Myocyte (in vitro differentiated cells): ENCODE measurements at regions not wholly inside any gene's neighbourhood (a gene's known extent, or its start where the extent isn't known, plus 50 kb on each side); places are given as distances from the start of the nearest gene placed in this dataset.

Source experiments
- DNase-seq: peaks from one replicate; pipeline ENCODE4 v3.0.0-alpha.2; 2012; ENCODE audit warnings: low read depth

DNA sequence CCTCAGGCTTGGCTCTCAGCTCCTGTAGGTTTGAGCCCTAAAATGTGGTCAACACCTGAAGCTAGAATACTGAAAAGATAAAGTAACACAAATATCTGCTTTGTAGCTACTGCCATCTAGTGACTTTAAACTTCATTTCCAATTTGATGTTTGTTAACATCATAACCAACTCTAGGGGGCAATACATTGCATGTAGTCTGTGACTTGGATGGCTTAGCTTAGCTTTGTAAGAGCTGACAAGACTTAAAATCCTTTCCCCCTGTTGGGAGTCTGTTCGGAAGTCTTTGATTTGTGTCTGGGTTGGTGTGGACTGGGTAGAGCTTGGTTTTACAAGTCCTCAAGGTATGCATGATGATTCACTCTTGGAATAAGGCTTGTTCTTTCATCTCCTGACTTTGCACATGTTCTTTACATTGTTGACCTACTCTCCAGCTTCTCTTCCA lies 51.7 kb downstream of the SCN11A start:
- DNase-seq = peak; percentile 56

- no peak for DNase-seq
These were observed 53.7 kb downstream of the SCN11A start for GRCh38 chr3:38998086-38998485.

GRCh38 chr3:38996193-38996592 lies 55.6 kb downstream of the SCN11A start:
- no peak for DNase-seq

DNA sequence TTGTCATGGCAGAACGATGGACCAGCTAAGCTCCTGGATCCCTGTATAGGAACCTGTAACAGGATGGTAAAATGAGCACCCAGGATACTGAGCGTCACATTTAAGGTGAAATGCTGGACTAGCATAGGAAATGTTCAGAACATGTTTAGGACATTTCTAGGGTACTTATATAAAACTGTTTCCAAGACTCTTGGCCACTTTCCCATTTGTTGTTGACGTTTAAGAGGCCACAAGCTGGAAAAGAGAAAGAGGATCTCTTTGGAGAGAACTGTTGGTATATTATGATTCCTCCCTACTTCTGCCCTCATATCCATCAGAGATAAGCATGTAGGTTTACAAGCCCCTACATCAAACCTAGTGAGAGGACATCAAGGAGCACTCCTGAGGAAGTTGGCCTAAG lies 57.5 kb downstream of the SCN11A start:
- no peak for DNase-seq

DNA sequence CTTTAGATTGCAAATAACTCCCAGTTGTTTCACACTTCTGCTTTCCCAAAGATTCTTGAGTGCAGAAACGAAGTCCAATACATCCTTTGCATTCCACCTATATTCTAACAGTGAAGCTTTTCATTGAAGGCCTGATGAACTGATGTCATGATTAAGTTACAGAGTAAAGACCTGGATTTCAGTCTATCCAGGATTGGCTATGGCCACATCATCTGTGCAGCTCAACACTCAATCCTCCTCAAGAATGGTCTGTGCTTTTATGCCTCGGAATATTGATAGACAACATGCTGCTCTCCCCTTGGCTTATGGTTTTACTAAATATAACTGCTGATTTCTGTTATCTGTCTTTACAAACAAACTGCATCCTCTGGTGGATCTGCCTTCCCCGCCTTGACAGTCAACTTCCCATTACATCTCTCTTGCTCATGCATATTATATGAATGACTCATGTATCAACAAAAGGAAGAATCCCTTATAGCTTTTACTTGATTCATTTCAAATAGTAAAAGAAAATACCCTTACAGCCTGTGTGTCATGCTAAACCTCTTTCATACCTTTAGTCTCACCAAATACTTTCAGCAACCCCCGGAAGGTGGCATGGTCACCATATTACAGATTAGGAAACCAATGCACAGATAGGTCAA lies 59.5 kb downstream of the SCN11A start:
- peak; percentile 17 for DNase-seq

GRCh38 chr3:38990621-38991020 lies 61.1 kb downstream of the SCN11A start:
- DNase-seq = no peak

GRCh38 chr3:38989917-38990510 lies 61.7 kb downstream of the SCN11A start:
- DNase-seq = no peak

DNA sequence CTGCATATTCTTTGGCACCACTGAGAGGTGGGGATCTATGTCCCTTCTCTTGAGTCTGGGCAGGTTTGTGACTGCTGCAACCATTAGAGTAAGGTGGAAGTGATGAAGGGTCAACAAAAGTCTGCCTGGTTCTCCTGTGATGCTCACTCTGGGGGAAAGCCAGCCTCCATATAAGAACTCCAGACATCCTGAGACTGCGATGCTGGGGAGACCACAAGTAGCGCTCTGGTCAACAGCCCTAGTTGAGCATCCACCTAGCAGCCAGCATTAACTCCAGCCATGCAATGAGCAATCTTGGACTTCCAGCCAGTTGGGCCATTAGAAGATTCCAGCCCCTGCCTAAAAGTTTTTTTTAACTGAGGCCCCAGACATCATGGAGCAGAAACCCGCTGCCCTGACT lies 62.8 kb downstream of the SCN11A start:
- no peak for DNase-seq

DNA sequence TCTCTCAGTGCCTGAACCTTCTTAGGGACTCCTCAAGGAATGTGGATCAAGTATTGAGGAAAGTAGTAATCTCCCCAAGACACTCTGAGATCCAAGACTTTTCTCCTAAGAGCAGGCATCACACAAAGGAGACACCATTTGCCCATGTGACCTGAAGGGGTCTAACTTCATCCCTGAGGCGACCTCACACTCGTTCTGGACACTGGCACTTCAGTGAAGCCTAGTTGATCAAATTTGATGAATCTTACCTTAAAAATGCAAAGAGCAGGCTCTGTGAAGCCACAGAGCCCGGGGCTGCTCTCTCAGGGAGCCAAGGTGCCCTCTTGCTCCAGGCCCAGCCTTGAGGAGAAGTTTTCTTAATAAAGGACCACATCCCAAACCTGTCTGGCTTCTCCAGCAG lies 64.3 kb downstream of the SCN11A start:
- no peak for DNase-seq

DNA sequence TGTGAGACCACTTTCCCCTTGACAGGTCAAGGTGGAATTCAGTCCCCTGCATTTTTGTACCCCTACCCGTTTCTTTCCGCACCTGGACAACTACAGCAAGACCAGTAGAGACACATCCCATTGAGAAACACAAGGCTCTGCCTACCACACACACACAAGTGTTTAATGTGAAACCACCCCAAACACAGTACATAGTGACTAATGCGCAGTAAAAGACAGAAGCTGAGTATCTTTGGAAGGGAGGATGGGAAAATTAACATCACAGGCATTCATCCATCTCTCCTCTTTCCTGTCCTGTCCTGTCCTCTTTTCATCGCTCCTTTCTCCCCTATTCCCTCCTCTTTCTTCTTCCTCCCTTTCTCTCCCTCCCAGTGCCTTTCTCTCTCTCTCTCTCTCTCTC lies 64.8 kb downstream of the SCN11A start:
- DNase-seq = no peak

DNA sequence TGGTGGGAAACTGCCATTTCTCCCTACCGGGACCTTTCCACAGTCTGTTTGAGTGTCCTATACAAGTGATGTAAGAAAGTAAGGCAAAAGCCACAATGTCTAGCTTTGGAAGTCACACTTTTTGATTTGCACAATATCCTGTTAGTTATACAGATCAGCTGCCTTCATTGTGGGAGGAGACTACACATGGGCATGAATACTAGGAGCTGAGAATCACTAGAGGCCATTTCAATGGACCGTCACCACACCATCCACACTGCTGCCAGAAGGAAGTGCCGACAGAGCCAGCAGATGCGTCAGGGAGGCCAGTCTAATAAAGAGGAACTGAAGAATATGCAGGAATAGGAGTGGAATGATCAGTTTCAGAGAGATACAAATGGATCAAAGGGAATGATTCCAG lies 65.8 kb downstream of the SCN11A start:
- DNase-seq = no peak

DNA sequence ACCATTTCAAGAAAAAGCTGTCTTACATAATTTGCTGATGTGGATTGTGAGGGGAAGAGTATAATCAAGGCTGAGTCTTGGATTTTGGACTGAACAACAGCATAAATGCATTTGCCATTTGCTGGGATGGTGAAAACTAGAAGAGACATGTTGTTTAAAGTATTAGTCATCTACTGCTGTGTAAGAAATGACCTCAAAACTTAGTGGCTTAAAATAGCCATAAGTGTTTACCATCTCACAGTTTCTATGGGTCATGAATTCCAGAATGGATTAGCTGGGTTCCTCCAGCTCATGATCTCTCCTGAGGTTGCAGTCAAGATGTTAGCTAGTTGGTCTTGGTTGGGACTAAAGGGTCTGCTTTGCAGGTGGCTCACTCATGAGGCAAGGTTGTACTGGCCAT lies 66.2 kb downstream of the SCN11A start:
- no peak for DNase-seq

GRCh38 chr3:38984731-38985130 lies 67.0 kb downstream of the SCN11A start:
- DNase-seq = no peak

DNA sequence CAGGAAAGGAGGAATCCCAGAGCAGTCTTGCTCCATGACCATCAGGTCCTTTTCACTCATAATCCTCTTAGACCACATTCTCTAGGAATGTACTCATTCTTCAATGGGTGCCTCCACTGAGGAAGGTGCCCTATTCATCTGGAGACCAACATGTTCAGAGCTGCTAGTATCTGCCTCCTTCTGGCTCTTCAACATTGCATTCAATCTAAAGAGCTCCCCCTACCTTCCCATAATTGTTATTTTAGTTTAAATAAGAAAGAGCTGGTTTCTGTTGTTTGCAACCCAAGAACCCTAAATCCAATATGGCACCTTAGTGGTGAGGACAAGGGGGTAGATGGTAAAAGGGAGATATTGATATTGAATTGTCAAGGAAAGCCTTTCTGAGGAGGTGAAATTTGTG lies 67.6 kb downstream of the SCN11A start:
- no peak for DNase-seq

DNA sequence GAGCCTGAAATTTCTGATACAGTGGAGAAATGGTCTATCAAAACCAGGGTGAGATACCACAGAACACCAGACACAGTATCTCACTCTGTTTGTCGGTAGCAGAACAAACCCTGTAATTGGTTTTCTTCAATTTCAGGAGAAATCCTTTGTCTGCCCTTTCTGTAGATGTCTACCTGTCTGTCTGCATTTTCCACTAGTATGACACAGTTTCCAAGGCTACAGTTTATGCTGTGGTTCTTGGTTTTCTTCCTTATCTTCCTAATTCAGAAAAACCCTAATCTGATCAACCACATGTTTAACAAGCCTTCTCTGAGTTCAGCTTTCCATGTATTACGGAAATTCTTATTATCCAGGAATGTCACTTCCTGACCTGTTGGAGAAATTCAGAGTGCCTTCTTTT lies 70.8 kb downstream of the SCN11A start:
- DNase-seq = no peak

- DNase-seq = no peak
These were observed 73.0 kb downstream of the SCN11A start for GRCh38 chr3:38978729-38979128.

- DNase-seq = no peak
These were observed 80.7 kb downstream of the SCN11A start for GRCh38 chr3:38970851-38971638.

- DNase-seq = no peak
These were observed 82.2 kb downstream of the SCN11A start for GRCh38 chr3:38969317-38970235.

DNA sequence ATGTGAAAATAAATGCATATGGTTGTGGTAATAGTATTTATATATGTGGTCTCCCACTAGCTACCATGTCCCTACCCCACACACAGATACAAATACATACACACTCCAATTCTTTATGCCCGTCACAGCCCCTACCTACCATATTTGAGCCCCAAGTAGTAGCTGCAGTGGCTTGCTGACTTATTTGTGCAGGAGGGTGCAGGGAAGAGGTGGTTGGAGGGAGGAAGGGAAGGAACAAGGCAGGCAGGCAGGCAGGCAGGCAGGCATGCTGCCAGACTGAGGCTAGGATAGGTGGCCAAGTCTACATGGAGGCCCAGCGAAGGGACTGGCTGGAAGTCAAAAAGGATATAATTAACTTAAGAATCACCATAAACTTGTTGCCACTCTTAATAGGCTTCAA lies 82.9 kb downstream of the SCN11A start:
- no peak for DNase-seq

DNA sequence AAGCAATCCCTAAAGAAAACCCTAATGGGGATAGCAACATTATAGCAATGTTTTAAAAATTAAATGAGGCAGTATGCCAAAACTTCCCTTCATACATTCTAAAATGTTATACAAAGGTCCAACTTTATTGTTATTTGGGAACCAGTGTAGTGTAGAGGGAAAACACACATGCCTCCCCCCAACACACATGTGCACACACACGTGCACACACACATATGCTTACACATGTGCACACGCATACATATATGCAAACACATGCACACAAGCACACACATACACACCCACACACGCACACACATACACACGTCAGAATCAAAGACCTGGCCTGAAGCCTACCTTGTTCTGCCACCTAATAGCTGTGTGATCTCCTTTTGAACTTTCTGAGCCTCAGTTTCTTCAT lies 83.3 kb downstream of the SCN11A start:
- no peak for DNase-seq

- no peak for DNase-seq
These were observed 84.1 kb downstream of the SCN11A start for GRCh38 chr3:38967693-38967989.
